Ovary (tissue), 3 donors: ENCODE measurements at regions not wholly inside any gene's neighbourhood (a gene's known extent, or its start where the extent isn't known, plus 50 kb on each side); places are given as distances from the start of the nearest gene placed in this dataset.

Source experiments
- CTCF ChIP-seq, 3 donors: fragments of 450-650 bp in 2 of 3; fragments of 200-600 bp in 1 of 3; IDR thresholded peaks; one replicate each; pipeline versions ENCODE4 v1.5.1 to v1.8.0; 2016 to 2022; ENCODE audit warnings: antibody characterized with exemption in 3 of 3, mild to moderate bottlenecking in 1 of 3
- POLR2A ChIP-seq: fragments of 450-650 bp; IDR thresholded peaks from one replicate; pipeline ENCODE4 v1.6.1; 2017; ENCODE audit warnings: antibody characterized with exemption, mild to moderate bottlenecking, moderate library complexity
- donor health status: DM: no; HTN: no; CAD: no.

- TF ChIP-seq CTCF (IDR thresholded peaks at IDR 0.05) (no peak), POLR2A (no peak)
Measured at GRCh38 chr14:51396222-51396815, 156.3 kb downstream of the TMX1 start.
